GM21717 (cell line): ENCODE measurements at regions not wholly inside any gene's neighbourhood (a gene's known extent, or its start where the extent isn't known, plus 50 kb on each side); places are given as distances from the start of the nearest gene placed in this dataset.
"Not testable (repeated sequence)": the region's sequence is repeated elsewhere in the genome, so short reads cannot be mapped to it uniquely, and the experiment has no call there.

Experiments
- ATAC-seq: cut with Tn5 transposase; IDR thresholded peaks from one replicate; pipeline ENCODE4 v1.9.1; 2021; ENCODE audit warnings: mild to moderate bottlenecking, moderate library complexity; ENCODE audit not compliant: unreplicated experiment

- ATAC-seq = no peak
Observed at GRCh38 chr2:88857274-88857741, 165.8 kb downstream of the RPIA start.

GRCh38 chr2:88857951-88858411 is 166.5 kb downstream of the RPIA start:
- no peak for ATAC-seq

GRCh38 chr2:88859461-88859860 is 168.0 kb downstream of the RPIA start:
- ATAC-seq = no peak

- no peak for ATAC-seq
Observed at GRCh38 chr2:88860421-88861075, 169.1 kb downstream of the RPIA start.

- no peak for ATAC-seq
Observed at GRCh38 chr2:88865801-88866371, 174.4 kb downstream of the RPIA start.

GRCh38 chr2:88866756-88867155 is 175.3 kb downstream of the RPIA start:
- ATAC-seq = no peak

- ATAC-seq = no peak
Observed at GRCh38 chr2:88868861-88869260, 177.4 kb downstream of the RPIA start.

- no peak for ATAC-seq
Observed at GRCh38 chr2:88870267-88870839, 178.9 kb downstream of the RPIA start.

- ATAC-seq = no peak
Observed at GRCh38 chr2:88871336-88871735, 179.9 kb downstream of the RPIA start.

GRCh38 chr2:88873620-88874019 is 182.1 kb downstream of the RPIA start:
- no peak for ATAC-seq

- no peak for ATAC-seq
Observed at GRCh38 chr2:88874063-88874657, 182.7 kb downstream of the RPIA start.

GRCh38 chr2:88875736-88876135 is 184.3 kb downstream of the RPIA start:
- no peak for ATAC-seq

GRCh38 chr2:88880441-88880953 is 189.0 kb downstream of the RPIA start:
- no peak for ATAC-seq

GRCh38 chr2:88885275-88885674 is 193.8 kb downstream of the RPIA start:
- ATAC-seq = no peak

GRCh38 chr2:88885679-88886416 is 194.4 kb downstream of the RPIA start:
- ATAC-seq = no peak

GRCh38 chr2:88887466-88887865 is 196.0 kb downstream of the RPIA start:
- not testable (repeated sequence) for ATAC-seq

- ATAC-seq = no peak
Observed at GRCh38 chr2:88892207-88892606, 200.7 kb downstream of the RPIA start.

GRCh38 chr2:88892788-88893187 is 201.3 kb downstream of the RPIA start:
- ATAC-seq = no peak

GRCh38 chr2:88896971-88897370 is 205.5 kb downstream of the RPIA start:
- ATAC-seq = no peak

GRCh38 chr2:88897715-88898114 is 206.2 kb downstream of the RPIA start:
- ATAC-seq = no peak

GRCh38 chr2:88903749-88904353 is 212.4 kb downstream of the RPIA start:
- no peak for ATAC-seq
